H9 (cell line): ENCODE measurements at regions not wholly inside any gene's neighbourhood (a gene's known extent, or its start where the extent isn't known, plus 50 kb on each side); places are given as distances from the start of the nearest gene placed in this dataset.

Source experiments
- DNase-seq: peaks from one replicate; pipeline ENCODE4 v3.0.0-alpha.2; 2017
- H2AFZ ChIP-seq: one replicate; pipeline ENCODE4 v1.6.1; 2013; ENCODE audit warnings: mild to moderate bottlenecking, low read length, control low read depth, moderate library complexity
- H2AK5ac ChIP-seq: 2 replicates; pipeline ENCODE4 v1.6.1; 2013; ENCODE audit warnings: low read length, control low read depth, mixed read lengths; ENCODE audit not compliant: insufficient read length
- H2BK120ac ChIP-seq: one replicate; pipeline ENCODE4 v1.6.1; 2013; ENCODE audit warnings: low read depth, mild to moderate bottlenecking, low read length, control low read depth, inconsistent platforms; ENCODE audit not compliant: poor library complexity, severe bottlenecking
- H2BK12ac ChIP-seq: 2 replicates; pipeline ENCODE4 v1.6.1; 2013; ENCODE audit warnings: low read length, control low read depth, mixed read lengths, low read depth; ENCODE audit not compliant: insufficient read length
- H2BK15ac ChIP-seq: 2 replicates; pipeline ENCODE4 v1.6.1; 2013; ENCODE audit warnings: low read depth, low read length, control low read depth
- H2BK20ac ChIP-seq: one replicate; pipeline ENCODE4 v1.6.1; 2013; ENCODE audit warnings: low read depth, mild to moderate bottlenecking, low read length, control low read depth, inconsistent platforms; ENCODE audit not compliant: poor library complexity, severe bottlenecking
- H2BK5ac ChIP-seq: 2 replicates; pipeline ENCODE4 v1.6.1; 2013; ENCODE audit warnings: low read length, control low read depth, mixed read lengths; ENCODE audit not compliant: insufficient read length
- H3K14ac ChIP-seq: 2 replicates; pipeline ENCODE4 v1.6.1; 2013; ENCODE audit warnings: low read length, control low read depth; ENCODE audit not compliant: insufficient read depth
- H3K18ac ChIP-seq: 2 replicates; pipeline ENCODE4 v1.6.1; 2013; ENCODE audit warnings: low read depth, mild to moderate bottlenecking, mixed read lengths, low read length, control low read depth; ENCODE audit not compliant: insufficient read length
- H3K23ac ChIP-seq: 2 replicates; pipeline ENCODE4 v1.6.1; 2013; ENCODE audit warnings: low read length, control low read depth, mixed read lengths, low read depth; ENCODE audit not compliant: insufficient read length
- H3K23me2 ChIP-seq: 2 replicates; pipeline ENCODE4 v1.6.1; 2013; ENCODE audit warnings: low read depth, mild to moderate bottlenecking, mixed read lengths, low read length, control low read depth; ENCODE audit not compliant: insufficient read length, poor library complexity, severe bottlenecking
- H3K27ac ChIP-seq: 2 replicates; pipeline ENCODE4 v1.5.1; 2013; ENCODE audit warnings: low read length, control low read depth, mixed read lengths, low read depth; ENCODE audit not compliant: insufficient read length
- H3K27me3 ChIP-seq: 2 replicates; pipeline ENCODE4 v1.6.1; 2013; ENCODE audit warnings: low read length, control low read depth, inconsistent platforms; ENCODE audit not compliant: insufficient read depth
- H3K4ac ChIP-seq: 2 replicates; pipeline ENCODE4 v1.6.1; 2013; ENCODE audit warnings: low read depth, mild to moderate bottlenecking, control low read depth, inconsistent platforms, low read length, moderate library complexity
- H3K4me1 ChIP-seq: 2 replicates; pipeline ENCODE4 v1.6.1; 2013; ENCODE audit warnings: low read length, control low read depth, inconsistent platforms; ENCODE audit not compliant: insufficient read depth
- H3K4me2 ChIP-seq: 2 replicates; pipeline ENCODE4 v1.6.1; 2013; ENCODE audit warnings: low read length, control low read depth, mixed read lengths; ENCODE audit not compliant: insufficient read length, insufficient read depth
- H3K56ac ChIP-seq: 2 replicates; pipeline ENCODE4 v1.6.1; 2013; ENCODE audit warnings: low read depth, mild to moderate bottlenecking, mixed read lengths, low read length, control low read depth; ENCODE audit not compliant: insufficient read length
- H3K79me1 ChIP-seq: 2 replicates; pipeline ENCODE4 v1.6.1; 2013; ENCODE audit warnings: low read depth, mild to moderate bottlenecking, moderate library complexity, low read length, control low read depth, inconsistent platforms; ENCODE audit not compliant: insufficient read depth, poor library complexity, severe bottlenecking
- H3K79me2 ChIP-seq: 2 replicates; pipeline ENCODE4 v1.6.1; 2013; ENCODE audit warnings: low read length, control low read depth, inconsistent platforms; ENCODE audit not compliant: insufficient read depth
- H3K9ac ChIP-seq: 2 replicates; pipeline ENCODE4 v1.6.1; 2013; ENCODE audit warnings: low read length, control low read depth, mixed read lengths; ENCODE audit not compliant: insufficient read length; ENCODE audit errors: extremely low read depth
- H3K9me3 ChIP-seq: one replicate; pipeline ENCODE4 v1.6.1; 2013; ENCODE audit warnings: low read depth, low read length, inconsistent platforms; ENCODE audit not compliant: control insufficient read depth
- H3T11ph ChIP-seq: one replicate; pipeline ENCODE4 v1.6.1; 2013; ENCODE audit warnings: mild to moderate bottlenecking, low read length, control low read depth, inconsistent platforms
- H4K20me1 ChIP-seq: one replicate; pipeline ENCODE4 v1.6.1; 2013; ENCODE audit not compliant: control insufficient read depth, insufficient read length, insufficient read depth
- H4K5ac ChIP-seq: 2 replicates; pipeline ENCODE4 v1.6.1; 2013; ENCODE audit warnings: low read depth, mild to moderate bottlenecking, mixed read lengths, low read length, control low read depth; ENCODE audit not compliant: insufficient read length
- H4K8ac ChIP-seq: replicated peaks from 2 replicates; pipeline ENCODE4 v1.6.1; 2013; ENCODE audit warnings: low read length, control low read depth, mixed read lengths, low read depth; ENCODE audit not compliant: insufficient read length
- H4K91ac ChIP-seq: 2 replicates; pipeline ENCODE4 v1.6.1; 2013; ENCODE audit warnings: low read depth, mild to moderate bottlenecking, moderate library complexity, mixed read lengths, low read length, control low read depth; ENCODE audit not compliant: insufficient read length
- H3K27ac Mint-ChIP-seq, 3 experiments: 2 replicates in 2 of 3; 3 replicates in 1 of 3; pipeline ENCODE4 v1.8.0; 2020 to 2021; ENCODE audit warnings: mixed read lengths in 3 of 3, mild to moderate bottlenecking in 1 of 3, moderate library complexity in 1 of 3
- H3K27me3 Mint-ChIP-seq: 2 replicates; pipeline ENCODE4 v1.8.0; 2021; ENCODE audit warnings: low read depth, mild to moderate bottlenecking, moderate library complexity, mixed read lengths
- H3K36me3 Mint-ChIP-seq, 3 experiments: 2 replicates in 2 of 3; 3 replicates in 1 of 3; pipeline ENCODE4 v1.8.0; 2020 to 2021; ENCODE audit warnings: low read depth in 3 of 3, mixed read lengths in 3 of 3; ENCODE audit not compliant: insufficient read depth in 1 of 3
- H3K4me1 Mint-ChIP-seq, 2 experiments: 2 replicates each; pipeline ENCODE4 v1.8.0; 2020; ENCODE audit warnings: mixed read lengths in 2 of 2
- H3K4me3 Mint-ChIP-seq, 2 experiments: 2 replicates in 1 of 2; 3 replicates in 1 of 2; pipeline ENCODE4 v1.8.0; 2020 to 2021; ENCODE audit warnings: mild to moderate bottlenecking in 2 of 2, mixed read lengths in 2 of 2, moderate library complexity in 1 of 2
- H3K9me3 Mint-ChIP-seq, 2 experiments: 2 replicates in 1 of 2; 3 replicates in 1 of 2; pipeline ENCODE4 v1.8.0; 2020; ENCODE audit warnings: mild to moderate bottlenecking in 2 of 2, mixed read lengths in 2 of 2, moderate library complexity in 1 of 2
- CTCF ChIP-seq: fragments of 200-600 bp; sonication (generic); conservative IDR thresholded peaks from 3 replicates; pipeline ENCODE4 v1.8.0; 2021; ENCODE audit warnings: antibody characterized with exemption, mild to moderate bottlenecking
- WGBS: extraction: QIAGEN DNeasy Blood & Tissue Kit; methylation state at CpG from one replicate; pipeline ENCODE4 v1.1.7; 2013; ENCODE audit warnings: missing lambda C conversion rate, low lambda C conversion rate, mixed read lengths; ENCODE audit not compliant: insufficient read length; ENCODE audit errors: extremely low coverage; 5-methylcytosine and 5-hydroxymethylcytosine counted together

- H4K8ac ChIP-seq = no peak overlapping the region
- no peak overlapping the region for H2BK20ac ChIP-seq
- H3K4me1 ChIP-seq = no peaks in the 10 kb centered on the region
- no peaks in the 10 kb centered on the region; a peak in 2 of 5 replicates for H3K9me3 Mint-ChIP-seq
- no peak overlapping the region for H2AK5ac ChIP-seq
- no peaks in the 10 kb centered on the region for H3K36me3 Mint-ChIP-seq
- H3K4me2 ChIP-seq = no peak overlapping the region
- no peak overlapping the region for H3T11ph ChIP-seq
- no peaks in the 10 kb centered on the region for H3K27me3 ChIP-seq
- no peak overlapping the region for H2BK15ac ChIP-seq
- no peak overlapping the region for H2BK12ac ChIP-seq
- H2AFZ ChIP-seq = no peak overlapping the region
- H3K23me2 ChIP-seq = no peaks in the 10 kb centered on the region
- H2BK5ac ChIP-seq = no peak overlapping the region
- no peaks in the 10 kb centered on the region for H3K79me1 ChIP-seq
- no peak overlapping the region for H2BK120ac ChIP-seq
- no peak for DNase-seq
- no peak overlapping the region for H3K27ac Mint-ChIP-seq
- no CpG with 5 or more reads among the region's 5 CpGs for WGBS
- H4K5ac ChIP-seq = no peak overlapping the region
- H3K27me3 Mint-ChIP-seq = no peaks in the 10 kb centered on the region
- H4K91ac ChIP-seq = no peak overlapping the region
- peaks cover 3 to 8% of the 10 kb centered on the region in 2 experiments for H3K4me1 Mint-ChIP-seq
- no peak overlapping the region for H3K56ac ChIP-seq
- no peak overlapping the region for H3K4ac ChIP-seq
- H3K4me3 Mint-ChIP-seq = no peak overlapping the region
- no peak overlapping the region for H3K23ac ChIP-seq
- no peaks in the 10 kb centered on the region for H3K9me3 ChIP-seq
- no peaks in the 10 kb centered on the region for H4K20me1 ChIP-seq
- no peak overlapping the region for H3K14ac ChIP-seq
- H3K79me2 ChIP-seq = no peaks in the 10 kb centered on the region
- H3K9ac ChIP-seq = no peak overlapping the region
- TF ChIP-seq CTCF = no peak
- H3K18ac ChIP-seq = no peak overlapping the region
- no peak overlapping the region for H3K27ac ChIP-seq
These were observed 148.6 kb downstream of the UFM1 start for GRCh38 chr13:38498271-38498670.
